DMS79 treated with DMSO at 0.1 percent for 48 hours (cell line): ENCODE measurements at regions not wholly inside any gene's neighbourhood (a gene's known extent, or its start where the extent isn't known, plus 50 kb on each side); places are given as distances from the start of the nearest gene placed in this dataset.
"Not testable (repeated sequence)": the region's sequence is repeated elsewhere in the genome, so short reads cannot be mapped to it uniquely, and the experiment has no call there.

ENCODE experiments used
- DNase-seq: peaks from one replicate; lab custom pipeline; 2025; lab: John Stamatoyannopoulos, UW

- DNase-seq: no peak
These were observed 135.9 kb upstream of the SERPINE2 start for GRCh38 chr2:224174990-224175389.

- no peak for DNase-seq
These were observed 135.4 kb upstream of the SERPINE2 start for GRCh38 chr2:224174521-224174920.

DNA sequence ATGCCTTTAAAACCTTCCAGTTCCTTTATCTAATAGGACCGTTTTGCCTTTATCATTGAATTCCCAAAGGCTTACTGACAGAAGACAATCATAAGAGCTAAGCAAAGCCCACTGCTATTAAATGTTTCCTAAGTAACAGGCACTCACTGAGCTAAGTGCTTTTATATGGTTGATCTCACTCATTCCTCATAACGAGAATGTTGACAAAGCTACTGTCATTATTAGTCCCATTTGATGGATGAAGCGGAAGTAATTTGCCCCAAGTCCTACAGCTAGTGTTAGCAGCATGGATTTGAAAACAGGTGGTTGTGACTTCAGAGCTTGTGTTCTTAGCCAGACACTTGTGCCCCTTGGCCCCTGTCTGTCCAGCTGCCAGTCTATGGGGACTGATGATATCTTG is 134.8 kb upstream of the SERPINE2 start:
- no peak for DNase-seq

DNA sequence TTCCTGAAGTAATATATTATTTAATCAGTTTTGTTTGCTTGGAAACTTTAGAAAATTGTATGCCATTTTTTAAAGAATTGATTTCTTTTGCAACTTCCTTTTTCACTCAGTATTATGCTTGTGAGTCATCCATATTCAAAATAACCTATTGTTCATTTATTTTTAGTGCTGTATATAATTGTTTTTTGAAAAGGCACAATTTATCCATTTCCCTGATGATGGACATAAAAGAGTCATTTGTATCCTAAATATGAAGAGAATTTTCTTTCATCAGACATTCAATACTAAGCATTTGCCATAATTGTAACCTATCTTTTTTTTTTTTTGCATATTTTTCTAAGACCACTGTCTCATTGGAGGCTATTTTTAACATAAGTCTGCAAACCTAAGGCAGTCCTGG is 134.1 kb upstream of the SERPINE2 start:
- DNase-seq: no peak

- no peak for DNase-seq
These were observed 132.1 kb upstream of the SERPINE2 start for GRCh38 chr2:224171226-224171625.

- DNase-seq: no peak
These were observed 130.8 kb upstream of the SERPINE2 start for GRCh38 chr2:224169847-224170246.

DNA sequence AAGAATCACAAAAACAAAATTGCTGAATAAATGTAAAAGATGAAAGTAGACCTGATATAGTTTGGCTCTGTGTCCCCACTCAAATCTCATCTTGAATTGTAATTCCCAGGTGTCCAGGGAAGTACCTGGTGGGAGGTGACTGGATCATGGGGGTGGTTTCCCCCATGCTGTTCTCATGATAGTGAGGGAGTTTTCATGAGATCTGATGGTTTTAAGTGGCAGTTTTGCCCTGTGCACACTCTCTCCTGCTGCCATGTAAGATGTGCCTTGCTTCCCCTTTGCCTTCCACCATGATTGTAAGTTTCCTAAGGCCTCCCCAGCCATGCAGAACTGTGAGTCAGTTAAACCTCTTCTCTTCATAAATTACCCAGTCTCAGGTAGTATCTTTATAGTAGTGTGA is 128.7 kb upstream of the SERPINE2 start:
- not testable (repeated sequence) for DNase-seq

- no peak for DNase-seq
These were observed 127.6 kb upstream of the SERPINE2 start for GRCh38 chr2:224166654-224167053.

- DNase-seq: no peak
These were observed 126.8 kb upstream of the SERPINE2 start for GRCh38 chr2:224165901-224166319.

DNA sequence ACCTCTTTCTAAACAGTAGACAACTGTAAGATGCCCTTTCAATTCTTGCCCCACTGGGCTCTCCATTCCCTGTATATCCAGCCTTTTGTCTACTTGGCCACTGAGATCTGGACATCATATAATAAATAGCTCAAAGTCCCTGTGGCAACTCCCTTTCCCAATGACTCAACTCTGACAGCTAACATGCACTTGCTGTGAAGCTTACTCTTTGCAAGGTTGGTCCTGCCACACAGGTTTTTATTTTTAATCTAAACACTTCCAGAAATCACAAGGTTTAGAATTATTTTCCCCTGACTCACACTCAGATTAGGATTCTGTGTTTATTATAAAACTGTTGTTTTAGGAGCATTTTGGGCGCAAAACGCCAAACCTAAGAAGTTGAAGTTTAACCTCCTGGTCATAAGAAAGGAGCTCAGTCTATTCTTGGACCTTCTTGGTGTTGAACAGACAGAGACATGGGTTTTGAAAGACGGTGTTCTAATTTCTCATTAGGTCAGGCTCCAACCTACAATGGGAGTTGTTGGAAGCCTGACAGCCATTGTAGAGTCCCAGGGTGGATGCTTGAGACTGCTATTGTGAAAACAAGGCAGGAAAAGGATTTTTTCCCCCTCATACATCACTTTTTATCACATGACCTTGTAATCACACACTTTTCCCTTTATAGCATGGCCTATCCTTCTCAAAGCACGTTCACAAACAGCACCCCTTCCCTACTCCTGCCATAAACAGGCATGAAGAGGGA is 124.7 kb upstream of the SERPINE2 start:
- no peak for DNase-seq

- no peak for DNase-seq
These were observed 123.0 kb upstream of the SERPINE2 start for GRCh38 chr2:224162122-224162521.

DNA sequence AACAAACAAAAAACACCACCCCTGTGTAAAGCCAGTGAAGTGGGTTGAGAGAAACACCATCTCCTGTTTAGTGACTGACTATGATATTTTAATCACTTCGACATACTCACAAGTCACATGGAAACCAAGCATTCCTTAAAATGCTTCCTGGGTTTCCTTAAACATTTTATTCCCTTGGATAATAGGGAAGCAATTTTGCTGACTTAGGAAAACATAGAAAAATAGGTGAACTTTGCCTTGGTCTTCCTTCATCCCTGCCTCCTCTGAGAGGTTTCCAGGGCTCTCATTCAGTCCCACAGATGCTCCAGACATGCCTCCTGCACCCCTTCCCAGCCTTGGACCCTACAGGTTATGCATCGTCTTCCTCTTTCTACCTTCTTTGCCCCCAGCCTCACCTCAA is 122.6 kb upstream of the SERPINE2 start:
- DNase-seq: no peak

DNA sequence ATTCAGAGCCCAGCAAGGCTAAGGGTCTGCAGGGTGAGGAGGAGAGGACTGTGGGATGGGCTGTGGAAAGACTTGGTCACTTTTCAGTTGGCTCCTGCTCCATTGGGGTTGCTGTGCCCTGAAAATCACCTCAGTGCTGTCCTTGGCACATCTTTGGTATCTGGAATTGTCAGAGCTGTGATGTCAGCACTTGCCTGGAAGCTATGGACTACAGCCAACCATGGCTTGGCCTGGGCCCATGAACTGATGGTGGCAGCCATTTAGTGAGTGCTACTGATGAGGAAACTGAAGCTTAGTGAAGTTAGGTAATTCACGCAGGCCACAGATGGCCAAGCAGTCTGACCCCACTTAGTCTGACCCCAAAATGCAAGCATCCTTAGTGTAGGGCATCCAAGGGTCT is 121.8 kb upstream of the SERPINE2 start:
- no peak for DNase-seq

- DNase-seq: no peak
These were observed 120.4 kb upstream of the SERPINE2 start for GRCh38 chr2:224159345-224159928.

- no peak for DNase-seq
These were observed 119.7 kb upstream of the SERPINE2 start for GRCh38 chr2:224158831-224159230.

GRCh38 chr2:224158061-224158460 is 119.0 kb upstream of the SERPINE2 start:
- no peak for DNase-seq

GRCh38 chr2:224157655-224158054 is 118.6 kb upstream of the SERPINE2 start:
- DNase-seq: no peak

DNA sequence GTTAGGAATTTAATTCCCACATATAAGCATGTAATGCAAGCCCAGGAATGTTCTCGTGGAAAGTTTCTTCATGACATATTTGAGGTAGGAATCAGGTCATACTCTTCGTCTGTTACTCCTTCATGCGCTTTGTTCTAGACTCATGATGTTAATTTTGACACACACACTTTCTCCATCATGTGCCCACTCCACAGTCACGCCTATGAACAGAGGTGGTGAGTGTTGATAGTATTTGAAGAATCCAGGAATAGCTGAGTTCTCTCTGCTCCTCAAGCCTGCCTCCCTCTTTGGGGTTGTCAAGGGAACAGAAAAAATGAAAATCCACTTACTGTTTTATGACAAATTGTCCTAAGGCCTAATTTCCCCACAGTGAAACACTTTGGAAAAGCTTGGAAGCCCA is 117.3 kb upstream of the SERPINE2 start:
- DNase-seq: no peak

- no peak for DNase-seq
These were observed 116.8 kb upstream of the SERPINE2 start for GRCh38 chr2:224155896-224156295.

GRCh38 chr2:224155371-224155770 is 116.3 kb upstream of the SERPINE2 start:
- DNase-seq: no peak

- no peak for DNase-seq
These were observed 112.7 kb upstream of the SERPINE2 start for GRCh38 chr2:224151680-224152310.

GRCh38 chr2:224151161-224151560 is 112.1 kb upstream of the SERPINE2 start:
- DNase-seq: no peak

- not testable (repeated sequence) for DNase-seq
These were observed 109.0 kb upstream of the SERPINE2 start for GRCh38 chr2:224148058-224148457.
